ENCODE measurements at regions not wholly inside any gene's neighbourhood (a gene's known extent, or its start where the extent isn't known, plus 50 kb on each side); places are given as distances from the start of the nearest gene placed in this dataset.

DNA sequence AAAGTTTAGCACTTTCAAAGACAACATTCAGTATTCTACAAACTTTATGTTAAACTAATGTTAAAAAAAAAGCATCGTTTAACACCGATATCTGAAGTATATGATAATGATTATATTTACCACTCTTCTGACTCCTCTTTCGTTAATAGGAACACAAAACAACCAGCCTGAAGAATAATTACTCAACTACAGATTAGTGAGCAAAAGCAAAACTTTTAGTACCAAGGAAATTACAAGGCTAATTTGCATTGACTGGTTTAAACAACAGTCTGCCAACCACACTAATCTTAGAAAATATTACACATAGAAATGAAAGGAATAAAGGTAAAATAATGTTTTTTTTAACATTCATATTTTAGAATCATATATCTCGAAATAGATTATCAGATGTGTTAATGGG, 500.7 kb downstream of the LMO4 start:
- TF ChIP-seq, protein P1, sequence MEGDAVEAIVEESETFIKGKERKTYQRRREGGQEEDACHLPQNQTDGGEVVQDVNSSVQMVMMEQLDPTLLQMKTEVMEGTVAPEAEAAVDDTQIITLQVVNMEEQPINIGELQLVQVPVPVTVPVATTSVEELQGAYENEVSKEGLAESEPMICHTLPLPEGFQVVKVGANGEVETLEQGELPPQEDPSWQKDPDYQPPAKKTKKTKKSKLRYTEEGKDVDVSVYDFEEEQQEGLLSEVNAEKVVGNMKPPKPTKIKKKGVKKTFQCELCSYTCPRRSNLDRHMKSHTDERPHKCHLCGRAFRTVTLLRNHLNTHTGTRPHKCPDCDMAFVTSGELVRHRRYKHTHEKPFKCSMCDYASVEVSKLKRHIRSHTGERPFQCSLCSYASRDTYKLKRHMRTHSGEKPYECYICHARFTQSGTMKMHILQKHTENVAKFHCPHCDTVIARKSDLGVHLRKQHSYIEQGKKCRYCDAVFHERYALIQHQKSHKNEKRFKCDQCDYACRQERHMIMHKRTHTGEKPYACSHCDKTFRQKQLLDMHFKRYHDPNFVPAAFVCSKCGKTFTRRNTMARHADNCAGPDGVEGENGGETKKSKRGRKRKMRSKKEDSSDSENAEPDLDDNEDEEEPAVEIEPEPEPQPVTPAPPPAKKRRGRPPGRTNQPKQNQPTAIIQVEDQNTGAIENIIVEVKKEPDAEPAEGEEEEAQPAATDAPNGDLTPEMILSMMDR (IDR thresholded peaks at IDR 0.05) = no peak
- no peak for TF ChIP-seq POLR2A (IDR thresholded peaks at IDR 0.05)

All from body of pancreas (tissue), 4 donors.